ENCODE measurements at regions not wholly inside any gene's neighbourhood (a gene's known extent, or its start where the extent isn't known, plus 50 kb on each side); places are given as distances from the start of the nearest gene placed in this dataset.

- TF ChIP-seq, protein P1, sequence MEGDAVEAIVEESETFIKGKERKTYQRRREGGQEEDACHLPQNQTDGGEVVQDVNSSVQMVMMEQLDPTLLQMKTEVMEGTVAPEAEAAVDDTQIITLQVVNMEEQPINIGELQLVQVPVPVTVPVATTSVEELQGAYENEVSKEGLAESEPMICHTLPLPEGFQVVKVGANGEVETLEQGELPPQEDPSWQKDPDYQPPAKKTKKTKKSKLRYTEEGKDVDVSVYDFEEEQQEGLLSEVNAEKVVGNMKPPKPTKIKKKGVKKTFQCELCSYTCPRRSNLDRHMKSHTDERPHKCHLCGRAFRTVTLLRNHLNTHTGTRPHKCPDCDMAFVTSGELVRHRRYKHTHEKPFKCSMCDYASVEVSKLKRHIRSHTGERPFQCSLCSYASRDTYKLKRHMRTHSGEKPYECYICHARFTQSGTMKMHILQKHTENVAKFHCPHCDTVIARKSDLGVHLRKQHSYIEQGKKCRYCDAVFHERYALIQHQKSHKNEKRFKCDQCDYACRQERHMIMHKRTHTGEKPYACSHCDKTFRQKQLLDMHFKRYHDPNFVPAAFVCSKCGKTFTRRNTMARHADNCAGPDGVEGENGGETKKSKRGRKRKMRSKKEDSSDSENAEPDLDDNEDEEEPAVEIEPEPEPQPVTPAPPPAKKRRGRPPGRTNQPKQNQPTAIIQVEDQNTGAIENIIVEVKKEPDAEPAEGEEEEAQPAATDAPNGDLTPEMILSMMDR (IDR thresholded peaks at IDR 0.05) = no peak
- H3K27ac ChIP-seq = no peak overlapping the region
Measured at GRCh38 chr5:123845356-123846100, 333.6 kb downstream of the CSNK1G3 start.

- no peak for TF ChIP-seq ZFX (IDR thresholded peaks at IDR 0.05; ENCODE audit: borderline replicate concordance)
- TF ChIP-seq, protein P1 (IDR thresholded peaks at IDR 0.05) = no peak
- no peak overlapping the region for H3K27ac ChIP-seq
Measured at GRCh38 chr5:123844873-123845272, 332.9 kb downstream of the CSNK1G3 start.

- no peak overlapping the region for H3K27ac ChIP-seq
- TF ChIP-seq ZFX (IDR thresholded peaks at IDR 0.05; ENCODE audit: borderline replicate concordance) = no peak
- TF ChIP-seq, protein P1 (IDR thresholded peaks at IDR 0.05) = no peak
Measured at GRCh38 chr5:123835421-123835820, 323.4 kb downstream of the CSNK1G3 start.

DNA sequence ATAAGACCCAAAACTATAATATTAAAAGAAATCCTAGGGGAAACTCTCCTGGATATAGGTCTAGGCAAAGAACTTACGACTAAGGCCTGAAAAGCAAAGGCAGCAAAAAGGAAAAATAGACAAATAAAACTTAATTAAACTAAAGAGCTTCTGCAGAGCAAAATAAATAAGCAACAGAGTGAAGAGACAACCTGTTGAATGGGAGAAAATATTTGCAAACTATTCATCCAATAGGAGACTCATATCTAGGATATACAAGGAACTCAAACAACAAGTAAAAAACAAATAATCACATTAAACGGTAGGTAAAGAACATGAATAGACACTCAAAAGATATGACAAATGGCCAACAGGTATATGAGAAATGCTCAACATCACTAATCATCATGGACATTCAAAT, 318.6 kb downstream of the CSNK1G3 start:
- no peak overlapping the region for H3K27ac ChIP-seq
- TF ChIP-seq ZFX (IDR thresholded peaks at IDR 0.05; ENCODE audit: borderline replicate concordance) = no peak
- TF ChIP-seq, protein P1 (IDR thresholded peaks at IDR 0.05) = no peak

DNA sequence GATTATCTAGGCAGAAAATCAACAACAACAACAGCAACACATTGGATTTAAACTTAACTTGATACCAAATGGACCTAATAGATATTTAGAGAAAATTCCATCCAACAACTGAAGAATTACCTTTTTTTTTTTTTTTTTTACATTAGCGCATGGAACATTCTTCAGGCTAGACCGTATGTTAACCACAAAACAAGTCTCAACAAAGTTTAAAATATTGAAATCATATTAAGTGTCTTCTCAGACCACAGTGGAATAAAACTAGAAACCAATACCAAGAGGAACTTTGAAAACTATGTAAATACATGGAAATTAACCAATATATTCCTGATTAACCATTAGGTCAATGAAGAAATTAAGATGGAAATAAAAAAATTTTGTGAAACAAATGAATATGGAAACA, 315.8 kb downstream of the CSNK1G3 start:
- TF ChIP-seq ZFX (IDR thresholded peaks at IDR 0.05; ENCODE audit: borderline replicate concordance) = no peak
- TF ChIP-seq, protein P1 (IDR thresholded peaks at IDR 0.05) = no peak
- no peak overlapping the region for H3K27ac ChIP-seq

GRCh38 chr5:123819833-123820232, 307.9 kb downstream of the CSNK1G3 start:
- TF ChIP-seq, protein P1 (IDR thresholded peaks at IDR 0.05) = no peak
- no peak for TF ChIP-seq ZFX (IDR thresholded peaks at IDR 0.05; ENCODE audit: borderline replicate concordance)
- H3K27ac ChIP-seq = no peak overlapping the region

DNA sequence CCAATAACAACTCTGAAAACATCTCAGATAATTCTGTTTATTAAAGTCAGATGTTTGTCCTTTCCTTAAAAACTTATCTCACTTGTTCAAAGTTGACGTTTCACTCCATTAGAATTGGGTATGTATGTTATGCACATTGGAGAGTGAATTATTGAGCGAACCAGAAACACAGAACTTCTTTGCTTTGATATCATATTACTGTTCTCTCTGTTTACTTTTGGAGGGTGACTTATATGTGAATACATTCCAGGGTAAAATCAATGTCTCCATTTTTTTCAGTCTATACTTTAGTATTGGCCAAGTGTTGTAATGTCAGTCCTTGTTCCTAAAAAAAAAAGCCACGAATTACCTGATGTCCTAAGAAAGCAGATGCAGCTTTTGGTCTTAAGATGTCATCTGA, 307.4 kb downstream of the CSNK1G3 start:
- TF ChIP-seq ZFX (IDR thresholded peaks at IDR 0.05; ENCODE audit: borderline replicate concordance) = no peak
- TF ChIP-seq, protein P1 (IDR thresholded peaks at IDR 0.05) = no peak
- no peak overlapping the region for H3K27ac ChIP-seq

Measured in 22Rv1 (cell line).